Effector memory CD8-positive, alpha-beta T cell (primary cell): ENCODE measurements at regions not wholly inside any gene's neighbourhood (a gene's known extent, or its start where the extent isn't known, plus 50 kb on each side); places are given as distances from the start of the nearest gene placed in this dataset.

ENCODE experiments used
- ATAC-seq: fragments of 150-1000 bp; cut with Tn5 transposase; replicated peaks from 2 replicates; pipeline ENCODE4 v1.10.0; 2021; ENCODE audit warnings: mild to moderate bottlenecking, moderate library complexity
- DNase-seq, 3 experiments: peaks; one replicate each; pipeline ENCODE4 v3.0.0; 2021
- H3K27ac Mint-ChIP-seq, 2 donors: one replicate each; pipeline ENCODE4 v1.8.0; 2022; ENCODE audit warnings: mild to moderate bottlenecking in 2 of 2, mixed read lengths in 2 of 2, moderate library complexity in 2 of 2
- H3K27me3 Mint-ChIP-seq, 2 donors: one replicate each; pipeline ENCODE4 v1.8.0; 2022; ENCODE audit warnings: mixed read lengths in 2 of 2
- H3K36me3 Mint-ChIP-seq: one replicate; pipeline ENCODE4 v1.8.0; 2022; ENCODE audit warnings: mild to moderate bottlenecking, moderate library complexity, mixed read lengths; ENCODE audit not compliant: insufficient read depth
- H3K4me1 Mint-ChIP-seq, 2 donors: one replicate each; pipeline ENCODE4 v1.8.0; 2022; ENCODE audit warnings: low read depth in 2 of 2, mixed read lengths in 2 of 2
- H3K4me3 Mint-ChIP-seq, 2 donors: one replicate each; pipeline ENCODE4 v1.8.0; 2022; ENCODE audit warnings: mild to moderate bottlenecking in 2 of 2, mixed read lengths in 2 of 2, moderate library complexity in 2 of 2
- H3K9me3 Mint-ChIP-seq, 2 donors: one replicate each; pipeline ENCODE4 v1.8.0; 2022; ENCODE audit warnings: mixed read lengths in 2 of 2

GRCh38 chr4:54516556-54517215 lies 141.1 kb upstream of the KIT start:
- H3K36me3 Mint-ChIP-seq: no peaks in the 10 kb centered on the region
- no peak overlapping the region for H3K27ac Mint-ChIP-seq
- no peak for DNase-seq
- no peak overlapping the region for H3K4me3 Mint-ChIP-seq
- H3K9me3 Mint-ChIP-seq: peaks cover 0 to 10% of the 10 kb centered on the region in 2 donors
- H3K4me1 Mint-ChIP-seq: no peaks in the 10 kb centered on the region
- ATAC-seq: no peak
- H3K27me3 Mint-ChIP-seq: no peaks in the 10 kb centered on the region

GRCh38 chr4:54517781-54518444 lies 139.8 kb upstream of the KIT start:
- H3K36me3 Mint-ChIP-seq: no peaks in the 10 kb centered on the region
- DNase-seq (no peak), ATAC-seq (no peak)
- H3K4me1 Mint-ChIP-seq: no peaks in the 10 kb centered on the region
- no peak overlapping the region for H3K4me3 Mint-ChIP-seq
- H3K9me3 Mint-ChIP-seq: peaks cover 0 to 10% of the 10 kb centered on the region in 2 donors
- H3K27ac Mint-ChIP-seq: no peak overlapping the region
- no peaks in the 10 kb centered on the region for H3K27me3 Mint-ChIP-seq

- Mint-ChIP-seq H3K27ac (no peak overlapping the region), H3K27me3 (no peaks in the 10 kb centered on the region), H3K4me3 (no peak overlapping the region), H3K36me3 (no peaks in the 10 kb centered on the region), H3K4me1 (no peaks in the 10 kb centered on the region), H3K9me3 (peaks cover 0 to 4% of the 10 kb centered on the region in 2 donors)
- ATAC-seq (no peak), DNase-seq (no peak)
Measured at GRCh38 chr4:54525602-54526001, 132.2 kb upstream of the KIT start.

GRCh38 chr4:54526560-54526959 lies 131.2 kb upstream of the KIT start:
- H3K9me3 Mint-ChIP-seq: peaks cover 0 to 4% of the 10 kb centered on the region in 2 donors
- H3K4me1 Mint-ChIP-seq: no peaks in the 10 kb centered on the region
- DNase-seq (no peak), ATAC-seq (no peak)
- no peaks in the 10 kb centered on the region for H3K36me3 Mint-ChIP-seq
- H3K27me3 Mint-ChIP-seq: no peaks in the 10 kb centered on the region
- no peak overlapping the region for H3K27ac Mint-ChIP-seq
- H3K4me3 Mint-ChIP-seq: no peak overlapping the region

GRCh38 chr4:54527532-54527931 lies 130.2 kb upstream of the KIT start:
- Mint-ChIP-seq H3K36me3 (no peaks in the 10 kb centered on the region), H3K27me3 (no peaks in the 10 kb centered on the region), H3K27ac (no peak overlapping the region), H3K4me3 (no peak overlapping the region), H3K9me3 (peaks cover 0 to 5% of the 10 kb centered on the region in 2 donors), H3K4me1 (no peaks in the 10 kb centered on the region)
- no peak for DNase-seq
- ATAC-seq: no peak

- Mint-ChIP-seq H3K4me3 (peak overlapping the region in 1 of 2 donors; percentile 38), H3K27ac (no peak overlapping the region), H3K4me1 (peaks cover 0 to 2% of the 10 kb centered on the region in 2 donors), H3K27me3 (peaks cover 0 to 28% of the 10 kb centered on the region in 2 donors), H3K9me3 (peaks cover 0 to 5% of the 10 kb centered on the region in 2 donors), H3K36me3 (no peaks in the 10 kb centered on the region)
- no peak for DNase-seq
- ATAC-seq: no peak
Measured at GRCh38 chr4:54539500-54540029, 118.2 kb upstream of the KIT start.

GRCh38 chr4:54540931-54541330 lies 116.8 kb upstream of the KIT start:
- H3K4me3 Mint-ChIP-seq: no peak overlapping the region
- DNase-seq (no peak), ATAC-seq (no peak)
- H3K9me3 Mint-ChIP-seq: peaks cover 0 to 5% of the 10 kb centered on the region in 2 donors
- peaks cover 0 to 22% of the 10 kb centered on the region in 2 donors for H3K27me3 Mint-ChIP-seq
- H3K4me1 Mint-ChIP-seq: peaks cover 0 to 2% of the 10 kb centered on the region in 2 donors
- H3K27ac Mint-ChIP-seq: no peak overlapping the region
- H3K36me3 Mint-ChIP-seq: no peaks in the 10 kb centered on the region

GRCh38 chr4:54541426-54542118 lies 116.2 kb upstream of the KIT start:
- no peak for ATAC-seq
- H3K9me3 Mint-ChIP-seq: peaks cover 0 to 5% of the 10 kb centered on the region in 2 donors
- H3K27ac Mint-ChIP-seq: no peak overlapping the region

GRCh38 chr4:54542119-54542438 lies 115.7 kb upstream of the KIT start:
- no peaks in the 10 kb centered on the region for H3K36me3 Mint-ChIP-seq
- H3K27ac Mint-ChIP-seq: no peak overlapping the region
- DNase-seq (no peak), ATAC-seq (no peak)
- H3K9me3 Mint-ChIP-seq: peaks cover 0 to 2% of the 10 kb centered on the region in 2 donors
- H3K27me3 Mint-ChIP-seq: peaks cover 0 to 22% of the 10 kb centered on the region in 2 donors
- H3K4me1 Mint-ChIP-seq: peaks cover 0 to 2% of the 10 kb centered on the region in 2 donors
- no peak overlapping the region for H3K4me3 Mint-ChIP-seq

More at GRCh38 chr4:54541426-54542118, 116.2 kb upstream of the KIT start:
- no peaks in the 10 kb centered on the region for H3K36me3 Mint-ChIP-seq
- DNase-seq: no peak
- peaks cover 0 to 22% of the 10 kb centered on the region in 2 donors for H3K27me3 Mint-ChIP-seq
- H3K4me3 Mint-ChIP-seq: no peak overlapping the region
- H3K4me1 Mint-ChIP-seq: peaks cover 0 to 2% of the 10 kb centered on the region in 2 donors

- H3K4me3 Mint-ChIP-seq: no peak overlapping the region
- H3K27me3 Mint-ChIP-seq: peaks cover 0 to 22% of the 10 kb centered on the region in 2 donors
- H3K4me1 Mint-ChIP-seq: peaks cover 0 to 4% of the 10 kb centered on the region in 2 donors
- H3K27ac Mint-ChIP-seq: no peak overlapping the region
- H3K36me3 Mint-ChIP-seq: no peaks in the 10 kb centered on the region
- ATAC-seq: no peak
- peaks cover 0 to 2% of the 10 kb centered on the region in 2 donors for H3K9me3 Mint-ChIP-seq
- DNase-seq: no peak
Measured at GRCh38 chr4:54542540-54543041, 115.2 kb upstream of the KIT start.

- ATAC-seq (no peak), DNase-seq (no peak)
- Mint-ChIP-seq H3K27ac (no peak overlapping the region), H3K36me3 (no peaks in the 10 kb centered on the region), H3K4me3 (no peak overlapping the region), H3K4me1 (peaks cover 0 to 4% of the 10 kb centered on the region in 2 donors), H3K9me3 (peaks cover 0 to 2% of the 10 kb centered on the region in 2 donors), H3K27me3 (peaks cover 0 to 22% of the 10 kb centered on the region in 2 donors)
Measured at GRCh38 chr4:54543088-54543795, 114.5 kb upstream of the KIT start.

- DNase-seq (no peak), ATAC-seq (no peak)
- Mint-ChIP-seq H3K36me3 (no peaks in the 10 kb centered on the region), H3K27me3 (peaks cover 0 to 9% of the 10 kb centered on the region in 2 donors), H3K9me3 (peaks cover 0 to 2% of the 10 kb centered on the region in 2 donors), H3K4me1 (peaks cover 0 to 2% of the 10 kb centered on the region in 2 donors), H3K4me3 (no peak overlapping the region), H3K27ac (no peak overlapping the region)
Measured at GRCh38 chr4:54545663-54546424, 111.9 kb upstream of the KIT start.
